Astrocyte of the cerebellum (primary cell): ENCODE measurements at regions not wholly inside any gene's neighbourhood (a gene's known extent, or its start where the extent isn't known, plus 50 kb on each side); places are given as distances from the start of the nearest gene placed in this dataset.

ENCODE experiments used
- DNase-seq: peaks from one replicate; pipeline ENCODE4 v3.0.0-alpha.2; 2011; ENCODE audit warnings: low read depth
- H3K4me3 ChIP-seq: 2 replicates; pipeline ENCODE4 v1.5.1; 2011; ENCODE audit warnings: mild to moderate bottlenecking, low read depth, low read length, moderate library complexity
- CTCF ChIP-seq: IDR thresholded peaks from 2 replicates; pipeline ENCODE4 v1.5.1; 2012; ENCODE audit warnings: low read length, low read depth, moderate library complexity, mild to moderate bottlenecking; ENCODE audit errors: missing control alignments
- in situ Hi-C: cut with HindIII; loops from 2 replicates; pipeline ENCODE4 v1.10.0; 2017; ENCODE audit warnings: low sequenced_read_pairs

GRCh38 chr22:27492566-27493201, 308.9 kb downstream of the MN1 start:
- in situ Hi-C loops: no loop called here
- no peak for DNase-seq
- no peak overlapping the region for H3K4me3 ChIP-seq
- no peak for TF ChIP-seq CTCF

GRCh38 chr22:27493796-27494195, 307.8 kb downstream of the MN1 start:
- no peak for TF ChIP-seq CTCF
- in situ Hi-C loops: no loop called here
- DNase-seq: no peak
- no peak overlapping the region for H3K4me3 ChIP-seq

GRCh38 chr22:27494785-27495184, 306.8 kb downstream of the MN1 start:
- H3K4me3 ChIP-seq: no peak overlapping the region
- in situ Hi-C loops: no loop called here
- TF ChIP-seq CTCF: no peak
- no peak for DNase-seq

- no peak overlapping the region for H3K4me3 ChIP-seq
- TF ChIP-seq CTCF: no peak
- DNase-seq: no peak
- in situ Hi-C loops: no loop called here
These were observed 306.2 kb downstream of the MN1 start for GRCh38 chr22:27495325-27495724.

- H3K4me3 ChIP-seq: no peak overlapping the region
- TF ChIP-seq CTCF: no peak
- in situ Hi-C loops: no loop called here
- no peak for DNase-seq
These were observed 302.4 kb downstream of the MN1 start for GRCh38 chr22:27499121-27499520.

GRCh38 chr22:27501191-27501936, 300.2 kb downstream of the MN1 start:
- TF ChIP-seq CTCF: no peak
- in situ Hi-C loops: no loop called here

More at GRCh38 chr22:27501191-27501936, 300.2 kb downstream of the MN1 start:
- H3K4me3 ChIP-seq: no peak overlapping the region
- no peak for DNase-seq
